WTC11 (cell line): ENCODE measurements at regions not wholly inside any gene's neighbourhood (a gene's known extent, or its start where the extent isn't known, plus 50 kb on each side); places are given as distances from the start of the nearest gene placed in this dataset.

Experiments
- ATAC-seq: fragments of 200-7000 bp; cut with Tn5 transposase; 2 replicates; pipeline ENCODE4 v1.10.0; 2021; ENCODE audit warnings: mild to moderate bottlenecking, moderate library complexity
- CTCF ChIA-PET: fragments of 300-600 bp; sonication (Branson Sonifier 250); formaldehyde crosslinking; loops from one replicate; lab custom pipeline; 2021; ENCODE audit warnings: antibody characterized with exemption; lab: Charles Lee
- POLR2A ChIA-PET: fragments of 350-600 bp; sonication (Branson Sonifier 250); formaldehyde crosslinking; loops from one replicate; lab custom pipeline; 2021; ENCODE audit warnings: antibody characterized with exemption; lab: Charles Lee
- DNase-seq: peaks from one replicate; pipeline ENCODE4 v3.0.0; 2021; ENCODE audit warnings: low spot score
- H3K27ac Mint-ChIP-seq: 2 replicates; pipeline ENCODE4 v1.8.0; 2021; ENCODE audit warnings: mixed read lengths
- H3K27me3 Mint-ChIP-seq: 2 replicates; pipeline ENCODE4 v1.8.0; 2021; ENCODE audit warnings: low read depth, mild to moderate bottlenecking, moderate library complexity, mixed read lengths
- H3K36me3 Mint-ChIP-seq: 2 replicates; pipeline ENCODE4 v1.8.0; 2021; ENCODE audit warnings: mixed read lengths
- H3K4me1 Mint-ChIP-seq: 2 replicates; pipeline ENCODE4 v1.8.0; 2022; ENCODE audit warnings: mixed read lengths
- H3K4me3 Mint-ChIP-seq: 2 replicates; pipeline ENCODE4 v1.8.0; 2021; ENCODE audit warnings: mild to moderate bottlenecking, moderate library complexity, mixed read lengths
- H3K9me3 Mint-ChIP-seq: 2 replicates; pipeline ENCODE4 v1.8.0; 2021; ENCODE audit warnings: mixed read lengths
- CREM ChIP-seq: sonication (generic); formaldehyde crosslinking; IDR thresholded peaks from 2 replicates; pipeline ENCODE4 v1.8.1; 2022; ENCODE audit warnings: mild to moderate bottlenecking, missing genetic modification reagents, moderate library complexity
- GTF2I ChIP-seq: fragments of 250-450 bp; sonication (Bioruptor Pico); conservative IDR thresholded peaks from 2 replicates; pipeline ENCODE4 v1.4.0; 2021; ENCODE audit warnings: mild to moderate bottlenecking
- JUN ChIP-seq: sonication (generic); formaldehyde crosslinking; IDR thresholded peaks from 2 replicates; pipeline ENCODE4 v1.8.0; 2023; ENCODE audit warnings: mild to moderate bottlenecking, missing genetic modification reagents
- MYBL2 ChIP-seq: sonication (generic); formaldehyde crosslinking; IDR thresholded peaks from 2 replicates; pipeline ENCODE4 v1.8.1; 2023; ENCODE audit warnings: mild to moderate bottlenecking, moderate library complexity, missing genetic modification reagents
- NFYB ChIP-seq: sonication (generic); formaldehyde crosslinking; conservative IDR thresholded peaks from 2 replicates; pipeline ENCODE4 v1.8.0; 2022; ENCODE audit warnings: low read depth, missing genetic modification reagents
- NR2C2 ChIP-seq: sonication (generic); formaldehyde crosslinking; IDR thresholded peaks from 2 replicates; pipeline ENCODE4 v1.8.0; 2022; ENCODE audit warnings: mild to moderate bottlenecking, missing genetic modification reagents
- OVOL2 ChIP-seq: fragments of 250-450 bp; sonication (Bioruptor Pico); IDR thresholded peaks from 2 replicates; pipeline ENCODE4 v1.9.0; 2021; ENCODE audit warnings: mild to moderate bottlenecking, borderline replicate concordance
- ZNF232 ChIP-seq: sonication (generic); formaldehyde crosslinking; IDR thresholded peaks from 2 replicates; pipeline ENCODE4 v1.8.0; 2022; ENCODE audit warnings: mild to moderate bottlenecking, missing genetic modification reagents
- ZNF671 ChIP-seq: fragments of 250-450 bp; sonication (Bioruptor Pico); IDR thresholded peaks from 2 replicates; pipeline ENCODE4 v1.8.0; 2021; ENCODE audit warnings: mild to moderate bottlenecking
- TF ChIP-seq, protein P1 (sequence below): sonication (generic); formaldehyde crosslinking; IDR thresholded peaks from 2 replicates; pipeline ENCODE4 v1.8.0; 2022; ENCODE audit warnings: mild to moderate bottlenecking, missing genetic modification reagents
- TF ChIP-seq, protein P2 (sequence below): fragments of 200-600 bp; IDR thresholded peaks from 2 replicates; pipeline ENCODE4 v1.8.0; 2022; ENCODE audit warnings: antibody characterized with exemption
- TF ChIP-seq, protein P3 (sequence below): sonication (generic); formaldehyde crosslinking; IDR thresholded peaks from 2 replicates; pipeline ENCODE4 v1.8.1; 2022; ENCODE audit warnings: missing genetic modification reagents, borderline replicate concordance
- TF ChIP-seq, protein P4 (sequence below): sonication (generic); formaldehyde crosslinking; IDR thresholded peaks from 2 replicates; pipeline ENCODE4 v1.8.0; 2023; ENCODE audit warnings: missing genetic modification reagents, mild to moderate bottlenecking, borderline replicate concordance
- TF ChIP-seq, protein P5 (sequence below): sonication (generic); formaldehyde crosslinking; IDR thresholded peaks from 2 replicates; pipeline ENCODE4 v1.8.0; 2023; ENCODE audit warnings: mild to moderate bottlenecking, missing genetic modification reagents
- TF ChIP-seq, protein P6 (sequence below): sonication (generic); formaldehyde crosslinking; IDR thresholded peaks from 2 replicates; pipeline ENCODE4 v1.8.1; 2023; ENCODE audit warnings: mild to moderate bottlenecking, missing genetic modification reagents, moderate library complexity
- TF ChIP-seq, protein P7 (sequence below): sonication (generic); formaldehyde crosslinking; IDR thresholded peaks from 2 replicates; pipeline ENCODE4 v1.8.1; 2023; ENCODE audit warnings: mild to moderate bottlenecking, missing genetic modification reagents
- TF ChIP-seq, protein P8 (sequence below): sonication (generic); formaldehyde crosslinking; IDR thresholded peaks from 2 replicates; pipeline ENCODE4 v1.8.1; 2022; ENCODE audit warnings: mild to moderate bottlenecking, moderate library complexity, missing genetic modification reagents

DNA sequence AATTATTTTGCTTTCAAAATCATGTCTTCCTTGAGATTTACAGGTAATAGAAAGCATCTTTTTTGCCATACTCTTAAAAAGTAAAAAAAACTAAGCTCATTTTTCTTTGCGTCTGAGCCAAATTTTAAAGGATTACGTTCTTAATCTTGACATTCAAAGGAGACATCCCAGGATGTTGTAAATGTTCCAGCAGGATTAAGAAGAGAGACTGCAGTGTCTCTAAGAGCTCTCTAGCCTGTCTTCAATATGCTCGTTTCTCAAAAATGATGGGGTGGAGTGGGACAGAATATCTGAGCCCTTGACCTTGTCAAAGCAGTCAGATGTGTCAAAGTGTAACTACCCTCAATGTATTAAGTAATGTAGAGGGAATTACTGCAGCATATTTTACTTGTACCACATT is 363.3 kb downstream of the PCDH7 start (continued):
- TF ChIP-seq, protein P1, sequence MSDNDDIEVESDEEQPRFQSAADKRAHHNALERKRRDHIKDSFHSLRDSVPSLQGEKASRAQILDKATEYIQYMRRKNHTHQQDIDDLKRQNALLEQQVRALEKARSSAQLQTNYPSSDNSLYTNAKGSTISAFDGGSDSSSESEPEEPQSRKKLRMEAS (CRISPR knock-in tag), result no peak
- TF ChIP-seq CREM (no peak), ZNF671 (CRISPR knock-in tag) (no peak)

DNA sequence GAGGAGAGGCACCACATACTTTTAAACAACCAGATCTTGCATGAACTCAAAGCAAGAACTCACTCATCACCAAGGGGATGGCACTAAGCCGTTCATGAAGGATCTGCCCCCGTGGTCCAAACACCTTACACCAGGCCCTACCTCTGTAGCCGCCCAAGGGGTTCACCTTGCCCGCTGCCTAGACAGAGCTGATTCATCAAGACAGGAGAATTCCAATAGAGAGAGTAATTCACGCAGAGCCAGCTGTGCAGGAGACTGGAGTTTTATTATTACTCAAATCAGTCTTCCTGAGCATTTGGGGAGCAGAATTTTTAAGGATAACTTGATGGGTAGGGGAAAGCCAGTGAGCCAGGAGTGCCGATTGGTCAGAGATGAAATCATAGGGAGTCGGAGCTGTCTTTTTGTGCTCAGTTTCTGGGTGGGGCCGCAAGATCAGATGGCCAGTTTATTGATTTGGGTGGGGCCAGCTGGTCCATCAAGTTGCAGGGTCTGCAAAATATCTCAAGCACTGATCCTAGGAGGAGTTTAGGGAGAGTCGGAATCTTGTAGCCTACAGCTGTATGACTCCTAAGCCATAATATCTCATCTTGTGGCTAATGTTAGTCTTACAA is 364.7 kb downstream of the PCDH7 start:
- H3K27ac Mint-ChIP-seq, result peak overlapping the region; percentile 6; the same call in 1 of the 2 replicates
- ATAC-seq, result peak; percentile 67
- POLR2A ChIA-PET, result no interaction called here
- CTCF ChIA-PET, result no interaction called here
- peaks cover 4% of the 10 kb centered on the region; the same call in 1 of the 2 replicates for H3K9me3 Mint-ChIP-seq
- DNase-seq, result no peak
- TF ChIP-seq ZNF671 (CRISPR knock-in tag) (no peak), NFYB (CRISPR knock-in tag) (no peak), ZNF232 (CRISPR knock-in tag) (no peak), NR2C2 (no peak), GTF2I (CRISPR knock-in tag) (no peak), OVOL2 (no peak), JUN (CRISPR knock-in tag) (no peak), MYBL2 (CRISPR knock-in tag) (no peak)
- TF ChIP-seq, protein P2, sequence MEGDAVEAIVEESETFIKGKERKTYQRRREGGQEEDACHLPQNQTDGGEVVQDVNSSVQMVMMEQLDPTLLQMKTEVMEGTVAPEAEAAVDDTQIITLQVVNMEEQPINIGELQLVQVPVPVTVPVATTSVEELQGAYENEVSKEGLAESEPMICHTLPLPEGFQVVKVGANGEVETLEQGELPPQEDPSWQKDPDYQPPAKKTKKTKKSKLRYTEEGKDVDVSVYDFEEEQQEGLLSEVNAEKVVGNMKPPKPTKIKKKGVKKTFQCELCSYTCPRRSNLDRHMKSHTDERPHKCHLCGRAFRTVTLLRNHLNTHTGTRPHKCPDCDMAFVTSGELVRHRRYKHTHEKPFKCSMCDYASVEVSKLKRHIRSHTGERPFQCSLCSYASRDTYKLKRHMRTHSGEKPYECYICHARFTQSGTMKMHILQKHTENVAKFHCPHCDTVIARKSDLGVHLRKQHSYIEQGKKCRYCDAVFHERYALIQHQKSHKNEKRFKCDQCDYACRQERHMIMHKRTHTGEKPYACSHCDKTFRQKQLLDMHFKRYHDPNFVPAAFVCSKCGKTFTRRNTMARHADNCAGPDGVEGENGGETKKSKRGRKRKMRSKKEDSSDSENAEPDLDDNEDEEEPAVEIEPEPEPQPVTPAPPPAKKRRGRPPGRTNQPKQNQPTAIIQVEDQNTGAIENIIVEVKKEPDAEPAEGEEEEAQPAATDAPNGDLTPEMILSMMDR, result no peak
- TF ChIP-seq, protein P3, sequence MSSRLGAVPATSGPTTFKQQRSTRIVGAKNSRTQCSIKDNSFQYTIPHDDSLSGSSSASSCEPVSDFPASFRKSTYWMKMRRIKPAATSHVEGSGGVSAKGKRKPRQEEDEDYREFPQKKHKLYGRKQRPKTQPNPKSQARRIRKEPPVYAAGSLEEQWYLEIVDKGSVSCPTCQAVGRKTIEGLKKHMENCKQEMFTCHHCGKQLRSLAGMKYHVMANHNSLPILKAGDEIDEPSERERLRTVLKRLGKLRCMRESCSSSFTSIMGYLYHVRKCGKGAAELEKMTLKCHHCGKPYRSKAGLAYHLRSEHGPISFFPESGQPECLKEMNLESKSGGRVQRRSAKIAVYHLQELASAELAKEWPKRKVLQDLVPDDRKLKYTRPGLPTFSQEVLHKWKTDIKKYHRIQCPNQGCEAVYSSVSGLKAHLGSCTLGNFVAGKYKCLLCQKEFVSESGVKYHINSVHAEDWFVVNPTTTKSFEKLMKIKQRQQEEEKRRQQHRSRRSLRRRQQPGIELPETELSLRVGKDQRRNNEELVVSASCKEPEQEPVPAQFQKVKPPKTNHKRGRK, result no peak
- TF ChIP-seq, protein P4, sequence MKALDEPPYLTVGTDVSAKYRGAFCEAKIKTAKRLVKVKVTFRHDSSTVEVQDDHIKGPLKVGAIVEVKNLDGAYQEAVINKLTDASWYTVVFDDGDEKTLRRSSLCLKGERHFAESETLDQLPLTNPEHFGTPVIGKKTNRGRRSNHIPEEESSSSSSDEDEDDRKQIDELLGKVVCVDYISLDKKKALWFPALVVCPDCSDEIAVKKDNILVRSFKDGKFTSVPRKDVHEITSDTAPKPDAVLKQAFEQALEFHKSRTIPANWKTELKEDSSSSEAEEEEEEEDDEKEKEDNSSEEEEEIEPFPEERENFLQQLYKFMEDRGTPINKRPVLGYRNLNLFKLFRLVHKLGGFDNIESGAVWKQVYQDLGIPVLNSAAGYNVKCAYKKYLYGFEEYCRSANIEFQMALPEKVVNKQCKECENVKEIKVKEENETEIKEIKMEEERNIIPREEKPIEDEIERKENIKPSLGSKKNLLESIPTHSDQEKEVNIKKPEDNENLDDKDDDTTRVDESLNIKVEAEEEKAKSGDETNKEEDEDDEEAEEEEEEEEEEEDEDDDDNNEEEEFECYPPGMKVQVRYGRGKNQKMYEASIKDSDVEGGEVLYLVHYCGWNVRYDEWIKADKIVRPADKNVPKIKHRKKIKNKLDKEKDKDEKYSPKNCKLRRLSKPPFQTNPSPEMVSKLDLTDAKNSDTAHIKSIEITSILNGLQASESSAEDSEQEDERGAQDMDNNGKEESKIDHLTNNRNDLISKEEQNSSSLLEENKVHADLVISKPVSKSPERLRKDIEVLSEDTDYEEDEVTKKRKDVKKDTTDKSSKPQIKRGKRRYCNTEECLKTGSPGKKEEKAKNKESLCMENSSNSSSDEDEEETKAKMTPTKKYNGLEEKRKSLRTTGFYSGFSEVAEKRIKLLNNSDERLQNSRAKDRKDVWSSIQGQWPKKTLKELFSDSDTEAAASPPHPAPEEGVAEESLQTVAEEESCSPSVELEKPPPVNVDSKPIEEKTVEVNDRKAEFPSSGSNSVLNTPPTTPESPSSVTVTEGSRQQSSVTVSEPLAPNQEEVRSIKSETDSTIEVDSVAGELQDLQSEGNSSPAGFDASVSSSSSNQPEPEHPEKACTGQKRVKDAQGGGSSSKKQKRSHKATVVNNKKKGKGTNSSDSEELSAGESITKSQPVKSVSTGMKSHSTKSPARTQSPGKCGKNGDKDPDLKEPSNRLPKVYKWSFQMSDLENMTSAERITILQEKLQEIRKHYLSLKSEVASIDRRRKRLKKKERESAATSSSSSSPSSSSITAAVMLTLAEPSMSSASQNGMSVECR, result no peak
- TF ChIP-seq, protein P5, sequence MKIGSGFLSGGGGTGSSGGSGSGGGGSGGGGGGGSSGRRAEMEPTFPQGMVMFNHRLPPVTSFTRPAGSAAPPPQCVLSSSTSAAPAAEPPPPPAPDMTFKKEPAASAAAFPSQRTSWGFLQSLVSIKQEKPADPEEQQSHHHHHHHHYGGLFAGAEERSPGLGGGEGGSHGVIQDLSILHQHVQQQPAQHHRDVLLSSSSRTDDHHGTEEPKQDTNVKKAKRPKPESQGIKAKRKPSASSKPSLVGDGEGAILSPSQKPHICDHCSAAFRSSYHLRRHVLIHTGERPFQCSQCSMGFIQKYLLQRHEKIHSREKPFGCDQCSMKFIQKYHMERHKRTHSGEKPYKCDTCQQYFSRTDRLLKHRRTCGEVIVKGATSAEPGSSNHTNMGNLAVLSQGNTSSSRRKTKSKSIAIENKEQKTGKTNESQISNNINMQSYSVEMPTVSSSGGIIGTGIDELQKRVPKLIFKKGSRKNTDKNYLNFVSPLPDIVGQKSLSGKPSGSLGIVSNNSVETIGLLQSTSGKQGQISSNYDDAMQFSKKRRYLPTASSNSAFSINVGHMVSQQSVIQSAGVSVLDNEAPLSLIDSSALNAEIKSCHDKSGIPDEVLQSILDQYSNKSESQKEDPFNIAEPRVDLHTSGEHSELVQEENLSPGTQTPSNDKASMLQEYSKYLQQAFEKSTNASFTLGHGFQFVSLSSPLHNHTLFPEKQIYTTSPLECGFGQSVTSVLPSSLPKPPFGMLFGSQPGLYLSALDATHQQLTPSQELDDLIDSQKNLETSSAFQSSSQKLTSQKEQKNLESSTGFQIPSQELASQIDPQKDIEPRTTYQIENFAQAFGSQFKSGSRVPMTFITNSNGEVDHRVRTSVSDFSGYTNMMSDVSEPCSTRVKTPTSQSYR, result no peak
- TF ChIP-seq, protein P6, sequence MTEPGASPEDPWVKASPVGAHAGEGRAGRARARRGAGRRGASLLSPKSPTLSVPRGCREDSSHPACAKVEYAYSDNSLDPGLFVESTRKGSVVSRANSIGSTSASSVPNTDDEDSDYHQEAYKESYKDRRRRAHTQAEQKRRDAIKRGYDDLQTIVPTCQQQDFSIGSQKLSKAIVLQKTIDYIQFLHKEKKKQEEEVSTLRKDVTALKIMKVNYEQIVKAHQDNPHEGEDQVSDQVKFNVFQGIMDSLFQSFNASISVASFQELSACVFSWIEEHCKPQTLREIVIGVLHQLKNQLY, result no peak
- TF ChIP-seq, protein P7, sequence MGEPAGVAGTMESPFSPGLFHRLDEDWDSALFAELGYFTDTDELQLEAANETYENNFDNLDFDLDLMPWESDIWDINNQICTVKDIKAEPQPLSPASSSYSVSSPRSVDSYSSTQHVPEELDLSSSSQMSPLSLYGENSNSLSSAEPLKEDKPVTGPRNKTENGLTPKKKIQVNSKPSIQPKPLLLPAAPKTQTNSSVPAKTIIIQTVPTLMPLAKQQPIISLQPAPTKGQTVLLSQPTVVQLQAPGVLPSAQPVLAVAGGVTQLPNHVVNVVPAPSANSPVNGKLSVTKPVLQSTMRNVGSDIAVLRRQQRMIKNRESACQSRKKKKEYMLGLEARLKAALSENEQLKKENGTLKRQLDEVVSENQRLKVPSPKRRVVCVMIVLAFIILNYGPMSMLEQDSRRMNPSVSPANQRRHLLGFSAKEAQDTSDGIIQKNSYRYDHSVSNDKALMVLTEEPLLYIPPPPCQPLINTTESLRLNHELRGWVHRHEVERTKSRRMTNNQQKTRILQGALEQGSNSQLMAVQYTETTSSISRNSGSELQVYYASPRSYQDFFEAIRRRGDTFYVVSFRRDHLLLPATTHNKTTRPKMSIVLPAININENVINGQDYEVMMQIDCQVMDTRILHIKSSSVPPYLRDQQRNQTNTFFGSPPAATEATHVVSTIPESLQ (CRISPR knock-in tag), result no peak
- TF ChIP-seq, protein P8, sequence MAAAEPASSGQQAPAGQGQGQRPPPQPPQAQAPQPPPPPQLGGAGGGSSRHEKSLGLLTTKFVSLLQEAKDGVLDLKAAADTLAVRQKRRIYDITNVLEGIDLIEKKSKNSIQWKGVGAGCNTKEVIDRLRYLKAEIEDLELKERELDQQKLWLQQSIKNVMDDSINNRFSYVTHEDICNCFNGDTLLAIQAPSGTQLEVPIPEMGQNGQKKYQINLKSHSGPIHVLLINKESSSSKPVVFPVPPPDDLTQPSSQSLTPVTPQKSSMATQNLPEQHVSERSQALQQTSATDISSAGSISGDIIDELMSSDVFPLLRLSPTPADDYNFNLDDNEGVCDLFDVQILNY (CRISPR knock-in tag), result no peak
- H3K4me3 Mint-ChIP-seq, result peak overlapping the region; percentile 12; the same call in 1 of the 2 replicates
- no peaks in the 10 kb centered on the region for H3K36me3 Mint-ChIP-seq
- no peaks in the 10 kb centered on the region for H3K27me3 Mint-ChIP-seq
- peaks cover 30% of the 10 kb centered on the region for H3K4me1 Mint-ChIP-seq
